Neural cell (in vitro differentiated cells): ENCODE measurements at regions not wholly inside any gene's neighbourhood (a gene's known extent, or its start where the extent isn't known, plus 50 kb on each side); places are given as distances from the start of the nearest gene placed in this dataset.

ENCODE experiments used
- H2AFZ ChIP-seq: fragments of 200-600, 300-800 bp; sonication (generic), shearing (Covaris generic); 2 replicates; pipeline ENCODE4 v1.6.0; 2014; ENCODE audit warnings: low read depth, mild to moderate bottlenecking, antibody characterized with exemption, low read length, moderate library complexity
- H3F3A ChIP-seq: fragments of 200-600 bp; shearing (Covaris generic); 2 replicates; pipeline ENCODE4 v1.6.1; 2016; ENCODE audit warnings: mild to moderate bottlenecking, moderate library complexity, mixed read lengths, antibody characterized with exemption, low read length; ENCODE audit not compliant: insufficient read depth, poor library complexity, severe bottlenecking
- H3K27ac ChIP-seq: fragments of 200-600, 300-800 bp; sonication (generic), shearing (Covaris generic); 2 replicates; pipeline ENCODE4 v1.5.1; 2014; ENCODE audit warnings: mild to moderate bottlenecking, low read length, moderate library complexity
- H3K27me3 ChIP-seq: fragments of 300-800, 200-600 bp; sonication (generic), shearing (Covaris generic); 2 replicates; pipeline ENCODE4 v1.6.0; 2014; ENCODE audit warnings: mild to moderate bottlenecking, low read depth, low read length, moderate library complexity; ENCODE audit not compliant: insufficient read depth
- H3K36me3 ChIP-seq: fragments of 300-800, 200-600 bp; sonication (generic), shearing (Covaris generic); 2 replicates; pipeline ENCODE4 v1.5.1; 2014; ENCODE audit warnings: mild to moderate bottlenecking, antibody characterized with exemption, low read length, moderate library complexity; ENCODE audit not compliant: insufficient read depth
- H3K4me2 ChIP-seq: fragments of 300-800, 200-600 bp; sonication (generic), shearing (Covaris generic); 2 replicates; pipeline ENCODE4 v1.6.0; 2014; ENCODE audit warnings: mild to moderate bottlenecking, low read length
- H3K4me3 ChIP-seq: fragments of 300-800, 200-600 bp; sonication (generic), shearing (Covaris generic); 2 replicates; pipeline ENCODE4 v1.5.1; 2014; ENCODE audit warnings: mild to moderate bottlenecking, low read length, moderate library complexity
- H3K79me2 ChIP-seq: fragments of 200-600 bp; shearing (Covaris generic); replicated peaks from 2 replicates; pipeline ENCODE4 v1.6.0; 2014; ENCODE audit warnings: mild to moderate bottlenecking, low read length, moderate library complexity; ENCODE audit not compliant: insufficient read depth
- H3K9ac ChIP-seq: fragments of 300-800, 200-600 bp; sonication (generic), shearing (Covaris generic); 2 replicates; pipeline ENCODE4 v1.6.1; 2016; ENCODE audit warnings: mild to moderate bottlenecking, low read length, mixed read lengths
- H3K9me2 ChIP-seq: fragments of 200-600 bp; shearing (Covaris generic); 2 replicates; pipeline ENCODE4 v1.6.1; 2016; ENCODE audit warnings: mild to moderate bottlenecking, low read length, mixed read lengths; ENCODE audit not compliant: insufficient read depth
- H3K9me3 ChIP-seq: fragments of 200-600, 300-800 bp; sonication (generic), shearing (Covaris generic); 2 replicates; pipeline ENCODE4 v1.6.1; 2016; ENCODE audit warnings: mild to moderate bottlenecking, mixed run types, low read length, moderate library complexity, mixed read lengths
- H4K20me1 ChIP-seq: fragments of 200-600 bp; shearing (Covaris generic); 2 replicates; pipeline ENCODE4 v1.6.1; 2016; ENCODE audit warnings: mild to moderate bottlenecking, mixed run types; ENCODE audit not compliant: insufficient read depth
- CTCF ChIP-seq: fragments of 450-650 bp; IDR thresholded peaks from 2 replicates; pipeline ENCODE4 v1.5.1; 2014; ENCODE audit warnings: antibody characterized with exemption, mild to moderate bottlenecking, moderate library complexity; ENCODE audit not compliant: poor library complexity, severe bottlenecking
- EP300 ChIP-seq: fragments of 450-650 bp; conservative IDR thresholded peaks from 2 replicates; pipeline ENCODE4 v1.6.1; 2014; ENCODE audit warnings: antibody characterized with exemption, mild to moderate bottlenecking, moderate library complexity; ENCODE audit not compliant: poor library complexity, severe bottlenecking
- EZH2 ChIP-seq: fragments of 200-600, 300-800 bp; shearing (Covaris generic), sonication (generic); IDR thresholded peaks from 2 replicates; pipeline ENCODE4 v1.6.1; 2014; ENCODE audit warnings: antibody characterized with exemption, low read length, borderline replicate concordance, mild to moderate bottlenecking; ENCODE audit not compliant: insufficient read depth, poor library complexity, severe bottlenecking
- MXI1 ChIP-seq: fragments of 450-650 bp; conservative IDR thresholded peaks from 2 replicates; pipeline ENCODE4 v1.6.1; 2014; ENCODE audit warnings: antibody characterized with exemption, mild to moderate bottlenecking; ENCODE audit not compliant: poor library complexity, severe bottlenecking
- POLR2AphosphoS5 ChIP-seq: IDR thresholded peaks from 2 replicates; pipeline ENCODE4 v1.6.1; 2012
- RAD21 ChIP-seq: fragments of 450-650 bp; conservative IDR thresholded peaks from 2 replicates; pipeline ENCODE4 v1.6.1; 2014; ENCODE audit warnings: antibody characterized with exemption, mild to moderate bottlenecking, moderate library complexity
- SMC3 ChIP-seq: fragments of 450-650 bp; conservative IDR thresholded peaks from 2 replicates; pipeline ENCODE4 v1.6.1; 2014; ENCODE audit warnings: antibody characterized with exemption, mild to moderate bottlenecking, moderate library complexity; ENCODE audit not compliant: poor library complexity
- TAF1 ChIP-seq: IDR thresholded peaks from 2 replicates; pipeline ENCODE4 v1.6.1; 2012; ENCODE audit warnings: low read depth
- TF ChIP-seq, protein P1 (sequence below): IDR thresholded peaks from 2 replicates; pipeline ENCODE4 v1.6.1; 2012; ENCODE audit warnings: borderline replicate concordance

GRCh38 chr18:68429841-68430240, 285.1 kb downstream of the TMX3 start:
- no peaks in the 10 kb centered on the region for H3K9me2 ChIP-seq
- no peak overlapping the region for H3K4me3 ChIP-seq
- H3K36me3 ChIP-seq = no peaks in the 10 kb centered on the region
- H3F3A ChIP-seq = peaks cover 6% of the 10 kb centered on the region
- H2AFZ ChIP-seq = no peak overlapping the region
- no peaks in the 10 kb centered on the region for H3K79me2 ChIP-seq
- no peaks in the 10 kb centered on the region for H3K9me3 ChIP-seq
- TF ChIP-seq CTCF (no peak), EP300 (no peak), TAF1 (no peak), SMC3 (no peak), MXI1 (no peak), RAD21 (no peak), EZH2 (no peak), POLR2AphosphoS5 (no peak)
- TF ChIP-seq, protein P1, sequence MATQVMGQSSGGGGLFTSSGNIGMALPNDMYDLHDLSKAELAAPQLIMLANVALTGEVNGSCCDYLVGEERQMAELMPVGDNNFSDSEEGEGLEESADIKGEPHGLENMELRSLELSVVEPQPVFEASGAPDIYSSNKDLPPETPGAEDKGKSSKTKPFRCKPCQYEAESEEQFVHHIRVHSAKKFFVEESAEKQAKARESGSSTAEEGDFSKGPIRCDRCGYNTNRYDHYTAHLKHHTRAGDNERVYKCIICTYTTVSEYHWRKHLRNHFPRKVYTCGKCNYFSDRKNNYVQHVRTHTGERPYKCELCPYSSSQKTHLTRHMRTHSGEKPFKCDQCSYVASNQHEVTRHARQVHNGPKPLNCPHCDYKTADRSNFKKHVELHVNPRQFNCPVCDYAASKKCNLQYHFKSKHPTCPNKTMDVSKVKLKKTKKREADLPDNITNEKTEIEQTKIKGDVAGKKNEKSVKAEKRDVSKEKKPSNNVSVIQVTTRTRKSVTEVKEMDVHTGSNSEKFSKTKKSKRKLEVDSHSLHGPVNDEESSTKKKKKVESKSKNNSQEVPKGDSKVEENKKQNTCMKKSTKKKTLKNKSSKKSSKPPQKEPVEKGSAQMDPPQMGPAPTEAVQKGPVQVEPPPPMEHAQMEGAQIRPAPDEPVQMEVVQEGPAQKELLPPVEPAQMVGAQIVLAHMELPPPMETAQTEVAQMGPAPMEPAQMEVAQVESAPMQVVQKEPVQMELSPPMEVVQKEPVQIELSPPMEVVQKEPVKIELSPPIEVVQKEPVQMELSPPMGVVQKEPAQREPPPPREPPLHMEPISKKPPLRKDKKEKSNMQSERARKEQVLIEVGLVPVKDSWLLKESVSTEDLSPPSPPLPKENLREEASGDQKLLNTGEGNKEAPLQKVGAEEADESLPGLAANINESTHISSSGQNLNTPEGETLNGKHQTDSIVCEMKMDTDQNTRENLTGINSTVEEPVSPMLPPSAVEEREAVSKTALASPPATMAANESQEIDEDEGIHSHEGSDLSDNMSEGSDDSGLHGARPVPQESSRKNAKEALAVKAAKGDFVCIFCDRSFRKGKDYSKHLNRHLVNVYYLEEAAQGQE = no peak
- peak overlapping the region; percentile 63 for H3K27ac ChIP-seq
- no peaks in the 10 kb centered on the region for H4K20me1 ChIP-seq
- peak overlapping the region; percentile 24 for H3K9ac ChIP-seq
- H3K4me2 ChIP-seq = no peak overlapping the region
- H3K27me3 ChIP-seq = no peaks in the 10 kb centered on the region

- H3K79me2 ChIP-seq = no peaks in the 10 kb centered on the region
- no peaks in the 10 kb centered on the region for H3K36me3 ChIP-seq
- H3K9me3 ChIP-seq = no peaks in the 10 kb centered on the region
- H3K9me2 ChIP-seq = no peaks in the 10 kb centered on the region
- no peak overlapping the region for H3K9ac ChIP-seq
- H3F3A ChIP-seq = peaks cover 6% of the 10 kb centered on the region
- TF ChIP-seq RAD21 (no peak), CTCF (no peak), EZH2 (no peak), SMC3 (no peak), TAF1 (no peak), MXI1 (no peak), EP300 (no peak), POLR2AphosphoS5 (no peak)
- TF ChIP-seq, protein P1 = no peak
- H4K20me1 ChIP-seq = no peaks in the 10 kb centered on the region
- H3K4me3 ChIP-seq = no peak overlapping the region
- no peak overlapping the region for H3K4me2 ChIP-seq
- H3K27me3 ChIP-seq = no peaks in the 10 kb centered on the region
- H2AFZ ChIP-seq = no peak overlapping the region
- peak overlapping the region; percentile 63 for H3K27ac ChIP-seq
Observed at GRCh38 chr18:68429111-68429510, 285.8 kb downstream of the TMX3 start.
